Stimulated activated CD4-positive, alpha-beta T cell treated with anti-CD3 and anti-CD28 coated beads, Interleukin-1b, Interleukin-23, amount 100 ng/mL, for 24 hours (primary cell): ENCODE measurements at regions not wholly inside any gene's neighbourhood (a gene's known extent, or its start where the extent isn't known, plus 50 kb on each side); places are given as distances from the start of the nearest gene placed in this dataset.
"Not testable (repeated sequence)": the region's sequence is repeated elsewhere in the genome, so short reads cannot be mapped to it uniquely, and the experiment has no call there.

Experiments used
- DNase-seq, 4 experiments: peaks; one replicate each; pipeline ENCODE4 v3.0.0-alpha.2; 2020; ENCODE audit warnings: low read depth in 4 of 4, low spot score in 1 of 4

- no peak for DNase-seq
Measured at GRCh38 chr22:22122348-22123117, 122.1 kb upstream of the VPREB1 start.

DNA sequence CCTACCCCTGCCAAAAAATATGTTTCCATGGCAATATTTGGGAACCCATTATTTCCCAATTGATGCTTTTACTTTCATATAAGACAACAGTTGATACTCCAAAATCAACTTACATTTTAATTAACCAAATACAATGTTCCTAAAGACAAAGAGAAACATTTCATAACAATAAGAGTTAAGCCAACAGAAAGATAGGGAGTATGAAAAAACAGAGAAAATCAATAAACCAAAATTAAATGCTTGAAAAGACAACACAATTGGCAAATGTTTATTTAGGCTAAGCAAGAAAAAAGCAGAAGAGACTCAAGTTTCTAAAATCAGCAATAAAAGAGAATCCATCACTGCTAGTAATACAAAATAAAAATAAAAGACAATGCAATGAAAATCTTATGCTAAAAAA lies 123.1 kb upstream of the VPREB1 start:
- DNase-seq, result no peak

DNA sequence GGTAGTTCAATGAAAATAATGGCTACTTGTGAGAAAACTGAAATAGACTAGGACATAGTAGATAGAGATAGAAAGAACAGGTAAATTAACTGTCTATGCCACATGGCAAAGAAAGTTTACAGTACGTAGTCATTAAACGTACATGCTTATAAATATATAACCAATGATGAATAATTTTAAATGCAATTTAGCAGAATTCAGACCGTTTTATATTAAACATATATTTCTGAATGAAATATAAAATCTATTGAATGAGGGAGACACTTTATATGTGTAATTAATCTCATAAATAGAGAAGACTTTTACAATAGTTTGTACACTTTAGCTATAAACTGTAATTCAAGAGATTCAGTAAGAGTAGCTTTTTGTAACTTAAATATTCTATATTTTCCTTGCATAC lies 124.4 kb upstream of the VPREB1 start:
- DNase-seq, result no peak

GRCh38 chr22:22118987-22119386 lies 125.6 kb upstream of the VPREB1 start:
- DNase-seq, result no peak

- DNase-seq, result not testable (repeated sequence)
Measured at GRCh38 chr22:22117864-22118544, 126.6 kb upstream of the VPREB1 start.

- not testable (repeated sequence) for DNase-seq
Measured at GRCh38 chr22:22116997-22117770, 127.4 kb upstream of the VPREB1 start.

- DNase-seq, result no peak
Measured at GRCh38 chr22:22113701-22114100, 130.9 kb upstream of the VPREB1 start.

GRCh38 chr22:22112533-22113294 lies 130.1 kb upstream of the TOP3B start:
- no peak for DNase-seq

DNA sequence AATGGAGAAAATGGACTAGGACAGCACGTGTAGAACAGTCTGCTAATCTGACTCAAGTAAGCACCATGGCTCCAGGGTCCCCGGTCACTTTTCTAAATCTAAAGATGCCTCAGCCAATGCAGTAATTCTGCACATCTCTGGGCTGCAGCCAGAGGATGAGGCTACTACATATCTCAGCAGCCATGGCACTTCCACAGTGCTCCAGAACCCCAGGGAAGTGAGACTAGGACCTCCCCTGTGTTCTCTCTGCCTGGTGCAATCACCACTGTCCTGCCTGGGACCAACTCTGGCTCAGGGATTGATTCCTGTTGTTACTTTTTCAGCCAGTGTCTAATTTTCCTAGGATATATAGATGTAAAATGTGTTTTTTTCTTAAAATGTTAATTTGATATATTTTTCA lies 129.4 kb upstream of the TOP3B start:
- DNase-seq, result no peak

DNA sequence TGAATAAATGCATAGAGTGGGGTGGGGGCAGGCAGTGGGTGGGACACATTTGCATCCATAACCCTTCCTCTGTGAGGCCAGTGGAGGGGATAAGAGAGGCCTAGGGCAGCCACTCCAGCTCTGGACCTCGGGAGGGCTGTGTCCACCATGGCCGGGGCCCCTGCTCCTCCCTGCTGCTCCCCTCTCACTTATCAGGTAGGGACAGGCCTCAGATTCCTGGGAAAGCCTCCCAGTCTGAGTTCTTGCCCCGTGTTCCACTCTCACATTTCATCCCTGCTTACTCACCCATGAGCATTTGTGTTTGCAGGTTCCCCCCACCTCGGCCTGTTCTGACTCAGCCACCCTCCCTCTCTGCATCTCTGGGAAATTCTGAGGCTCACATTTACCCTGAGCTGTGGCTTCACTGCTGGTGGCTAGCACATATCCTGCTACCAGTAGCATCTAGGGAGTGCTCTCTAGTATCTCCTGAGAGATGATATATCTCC lies 128.7 kb upstream of the TOP3B start:
- peak in 2 of 4 experiments; percentile 20 to 45 for DNase-seq

DNA sequence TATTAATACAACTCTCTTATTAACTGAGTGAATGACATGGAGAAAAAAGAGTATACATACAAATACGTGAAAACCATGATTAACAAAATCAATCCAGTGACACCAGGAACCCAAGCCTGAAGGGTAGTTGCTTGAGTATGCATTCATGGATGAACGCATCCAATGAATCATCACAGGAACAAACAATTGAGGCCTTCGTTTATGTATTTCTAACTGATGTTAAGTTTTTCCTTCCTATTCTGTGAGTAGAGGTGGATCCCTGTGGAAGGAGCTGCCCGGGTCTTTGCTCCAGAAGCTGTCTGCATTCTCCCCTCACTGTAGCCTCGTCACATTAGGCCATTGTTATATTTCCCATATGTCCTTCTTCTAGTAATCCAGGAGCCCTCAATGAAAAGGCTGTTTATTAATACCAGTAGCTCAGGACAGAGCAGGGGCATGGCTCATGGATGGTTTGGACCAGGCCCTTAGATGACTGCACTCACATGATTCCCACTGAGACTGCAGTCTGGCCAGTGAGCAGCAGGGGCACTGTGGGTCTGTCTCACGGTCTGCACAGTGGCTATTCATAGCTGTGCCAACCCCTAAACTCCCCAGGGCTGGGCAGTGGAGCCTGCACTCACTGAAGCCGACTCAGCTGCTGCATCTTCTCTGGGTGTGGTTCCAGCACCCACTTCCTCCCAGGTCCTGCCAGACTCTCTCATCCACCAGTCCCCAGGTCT lies 128.1 kb upstream of the TOP3B start:
- peak in 1 of 4 experiments; percentile 5 for DNase-seq

GRCh38 chr22:22109693-22110466 lies 127.3 kb upstream of the TOP3B start:
- no peak for DNase-seq

DNA sequence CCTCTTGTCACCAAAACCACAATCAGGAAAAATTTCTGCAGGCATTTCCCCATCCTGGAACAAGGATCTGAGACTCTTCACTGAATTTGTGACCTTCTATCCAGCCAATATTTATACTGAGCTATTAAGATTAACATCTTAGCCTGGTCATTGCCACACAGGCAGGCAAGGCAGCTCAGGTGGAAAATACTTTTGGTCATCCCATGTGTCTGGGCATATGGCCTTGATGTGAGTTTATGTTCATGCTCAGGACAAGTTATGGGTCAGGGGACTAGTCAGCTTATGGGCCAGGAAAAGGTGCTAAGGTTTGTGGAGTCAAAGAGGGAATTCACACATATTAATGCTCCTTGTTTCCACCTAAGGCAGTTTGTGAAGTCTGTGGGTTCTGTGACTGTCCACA lies 124.3 kb upstream of the TOP3B start:
- DNase-seq, result no peak

GRCh38 chr22:22105364-22105763 lies 122.8 kb upstream of the TOP3B start:
- DNase-seq, result no peak

- no peak for DNase-seq
Measured at GRCh38 chr22:22103078-22103875, 120.7 kb upstream of the TOP3B start.

GRCh38 chr22:22099833-22100812 lies 117.5 kb upstream of the TOP3B start:
- no peak for DNase-seq

GRCh38 chr22:22099194-22099486 lies 116.6 kb upstream of the TOP3B start:
- DNase-seq, result no peak
